HG03565 (cell line): ENCODE measurements at regions not wholly inside any gene's neighbourhood (a gene's known extent, or its start where the extent isn't known, plus 50 kb on each side); places are given as distances from the start of the nearest gene placed in this dataset.

Experiments used
- ATAC-seq: cut with Tn5 transposase; IDR thresholded peaks from one replicate; pipeline ENCODE4 v1.9.1; 2021; ENCODE audit warnings: mild to moderate bottlenecking, moderate library complexity; ENCODE audit not compliant: unreplicated experiment

GRCh38 chr10:78868861-78869260 is 199.9 kb upstream of the ZMIZ1 start:
- no peak for ATAC-seq

- no peak for ATAC-seq
These were observed 199.0 kb upstream of the ZMIZ1 start for GRCh38 chr10:78869508-78870454.

- ATAC-seq = no peak
These were observed 198.3 kb upstream of the ZMIZ1 start for GRCh38 chr10:78870458-78870857.

GRCh38 chr10:78871796-78872195 is 197.0 kb upstream of the ZMIZ1 start:
- no peak for ATAC-seq

- no peak for ATAC-seq
These were observed 195.4 kb upstream of the ZMIZ1 start for GRCh38 chr10:78873413-78873812.

GRCh38 chr10:78875331-78875877 is 193.4 kb upstream of the ZMIZ1 start:
- ATAC-seq = no peak

- no peak for ATAC-seq
These were observed 192.8 kb upstream of the ZMIZ1 start for GRCh38 chr10:78875932-78876331.

- no peak for ATAC-seq
These were observed 192.3 kb upstream of the ZMIZ1 start for GRCh38 chr10:78876449-78876848.

- no peak for ATAC-seq
These were observed 189.1 kb upstream of the ZMIZ1 start for GRCh38 chr10:78879621-78880020.

- ATAC-seq = no peak
These were observed 182.6 kb upstream of the ZMIZ1 start for GRCh38 chr10:78886129-78886528.

- no peak for ATAC-seq
These were observed 179.2 kb upstream of the ZMIZ1 start for GRCh38 chr10:78889536-78890063.

- ATAC-seq = no peak
These were observed 178.3 kb upstream of the ZMIZ1 start for GRCh38 chr10:78890506-78890905.

GRCh38 chr10:78891741-78892140 is 177.0 kb upstream of the ZMIZ1 start:
- no peak for ATAC-seq

- ATAC-seq = no peak
These were observed 176.2 kb upstream of the ZMIZ1 start for GRCh38 chr10:78892338-78893176.

- ATAC-seq = no peak
These were observed 175.5 kb upstream of the ZMIZ1 start for GRCh38 chr10:78893217-78893616.

- no peak for ATAC-seq
These were observed 174.5 kb upstream of the ZMIZ1 start for GRCh38 chr10:78894089-78894840.

GRCh38 chr10:78894841-78895195 is 173.9 kb upstream of the ZMIZ1 start:
- ATAC-seq = no peak

- no peak for ATAC-seq
These were observed 173.3 kb upstream of the ZMIZ1 start for GRCh38 chr10:78895469-78895868.

- no peak for ATAC-seq
These were observed 172.4 kb upstream of the ZMIZ1 start for GRCh38 chr10:78896159-78896928.
